ENCODE measurements at regions not wholly inside any gene's neighbourhood (a gene's known extent, or its start where the extent isn't known, plus 50 kb on each side); places are given as distances from the start of the nearest gene placed in this dataset.

GRCh38 chr2:118671701-118672454 is 175.6 kb downstream of the EN1 start (continued):
- TF ChIP-seq MNT (conservative IDR thresholded peaks at IDR 0.05): no peak
- TF ChIP-seq, protein P1, sequence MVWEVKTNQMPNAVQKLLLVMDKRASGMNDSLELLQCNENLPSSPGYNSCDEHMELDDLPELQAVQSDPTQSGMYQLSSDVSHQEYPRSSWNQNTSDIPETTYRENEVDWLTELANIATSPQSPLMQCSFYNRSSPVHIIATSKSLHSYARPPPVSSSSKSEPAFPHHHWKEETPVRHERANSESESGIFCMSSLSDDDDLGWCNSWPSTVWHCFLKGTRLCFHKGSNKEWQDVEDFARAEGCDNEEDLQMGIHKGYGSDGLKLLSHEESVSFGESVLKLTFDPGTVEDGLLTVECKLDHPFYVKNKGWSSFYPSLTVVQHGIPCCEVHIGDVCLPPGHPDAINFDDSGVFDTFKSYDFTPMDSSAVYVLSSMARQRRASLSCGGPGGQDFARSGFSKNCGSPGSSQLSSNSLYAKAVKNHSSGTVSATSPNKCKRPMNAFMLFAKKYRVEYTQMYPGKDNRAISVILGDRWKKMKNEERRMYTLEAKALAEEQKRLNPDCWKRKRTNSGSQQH (CRISPR knock-in tag; IDR thresholded peaks at IDR 0.05): no peak
- TF ChIP-seq GABPB2 (CRISPR knock-in tag; conservative IDR thresholded peaks at IDR 0.05): no peak
- 0 out of 2 replicates have a peak, but pooled peaks have one; percentile 21 for TF ChIP-seq SOX6 (IDR thresholded peaks at IDR 0.05)
- TF ChIP-seq KDM1A (IDR thresholded peaks at IDR 0.05): 0 out of 4 replicates have a peak, but pooled peaks of 1 of the 2 experiments have one; percentile 22
- TF ChIP-seq BDP1 (IDR thresholded peaks at IDR 0.05; ENCODE audit: insufficient read depth, insufficient read length): no peak
- peak; percentile 31; the same call in 1 of the 2 replicates for TF ChIP-seq NR2C1 (IDR thresholded peaks at IDR 0.05)
- TF ChIP-seq NR2C1 (tag; IDR thresholded peaks at IDR 0.05): peak; percentile 40; the same call in 1 of the 2 replicates
- no peak for TF ChIP-seq ZNF780A (CRISPR knock-in tag; IDR thresholded peaks at IDR 0.05)
- TF ChIP-seq PRPF4 (IDR thresholded peaks at IDR 0.05; ENCODE audit: insufficient read depth, low read depth, low read length, poor library complexity, severe bottlenecking): no peak
- no peak for TF ChIP-seq ZNF277 (CRISPR knock-in tag; IDR thresholded peaks at IDR 0.05; ENCODE audit: borderline replicate concordance)
- no peak for TF ChIP-seq SNRNP70 (optimal IDR thresholded peaks at IDR 0.05; ENCODE audit: low read depth, low read length)
- TF ChIP-seq TCF7 (IDR thresholded peaks at IDR 0.05; ENCODE audit: borderline replicate concordance): no peak
- 0 out of 2 replicates have a peak, but pooled peaks have one; percentile 1 for TF ChIP-seq SMARCE1 (IDR thresholded peaks at IDR 0.05)
- TF ChIP-seq, protein P2, sequence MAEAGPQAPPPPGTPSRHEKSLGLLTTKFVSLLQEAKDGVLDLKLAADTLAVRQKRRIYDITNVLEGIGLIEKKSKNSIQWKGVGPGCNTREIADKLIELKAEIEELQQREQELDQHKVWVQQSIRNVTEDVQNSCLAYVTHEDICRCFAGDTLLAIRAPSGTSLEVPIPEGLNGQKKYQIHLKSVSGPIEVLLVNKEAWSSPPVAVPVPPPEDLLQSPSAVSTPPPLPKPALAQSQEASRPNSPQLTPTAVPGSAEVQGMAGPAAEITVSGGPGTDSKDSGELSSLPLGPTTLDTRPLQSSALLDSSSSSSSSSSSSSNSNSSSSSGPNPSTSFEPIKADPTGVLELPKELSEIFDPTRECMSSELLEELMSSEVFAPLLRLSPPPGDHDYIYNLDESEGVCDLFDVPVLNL (CRISPR knock-in tag; IDR thresholded peaks at IDR 0.05; ENCODE audit: low read depth): no peak
- TF ChIP-seq TAF7 (tag; IDR thresholded peaks at IDR 0.05): no peak
- no peak for TF ChIP-seq ETV5 (CRISPR knock-in tag; IDR thresholded peaks at IDR 0.05; ENCODE audit: low read depth)

Measured in K562 (cell line).